C4-2B (cell line): ENCODE measurements at regions not wholly inside any gene's neighbourhood (a gene's known extent, or its start where the extent isn't known, plus 50 kb on each side); places are given as distances from the start of the nearest gene placed in this dataset.

Source experiments
- CTCF ChIP-seq: fragments of 450-650 bp; conservative IDR thresholded peaks from 2 replicates; pipeline ENCODE4 v1.5.1; 2017; ENCODE audit warnings: mild to moderate bottlenecking
- ZFX ChIP-seq: fragments of 450-650 bp; IDR thresholded peaks from 2 replicates; pipeline ENCODE4 v1.6.1; 2017

- TF ChIP-seq CTCF (no peak), ZFX (no peak)
These were observed 106.7 kb downstream of the TMEM30B start for GRCh38 chr14:61174441-61174891.
